ENCODE measurements at regions not wholly inside any gene's neighbourhood (a gene's known extent, or its start where the extent isn't known, plus 50 kb on each side); places are given as distances from the start of the nearest gene placed in this dataset.

GRCh38 chr11:111194860-111195568 is 50.5 kb upstream of the POU2AF2 start:
- Histone ChIP-seq H4K8ac (ENCODE audit: low read depth, low read length) (no peak overlapping the region), H2AFZ (ENCODE audit: insufficient read depth, low read length, poor library complexity) (no peak overlapping the region), H4K12ac (ENCODE audit: low read depth, low read length) (no peak overlapping the region), H2BK5ac (ENCODE audit: low read depth, low read length, poor library complexity) (no peak overlapping the region), H3K4ac (ENCODE audit: low read depth, low read length) (no peak overlapping the region), H2BK12ac (ENCODE audit: low read length) (no peak overlapping the region), H3K18ac (ENCODE audit: low read length) (no peak overlapping the region), H3K36me3 (ENCODE audit: control insufficient read depth in 1 of 2, insufficient read depth in 2 of 2, low read length in 2 of 2) (no peaks in the 10 kb centered on the region), H3K4me2 (ENCODE audit: low read length) (no peak overlapping the region), H3K4me3 (ENCODE audit: low read depth, low read length) (no peak overlapping the region), H3K9me3 (ENCODE audit: insufficient read depth, low read depth, low read length) (no peaks in the 10 kb centered on the region), H2BK120ac (ENCODE audit: insufficient read depth, low read length, poor library complexity) (no peak overlapping the region), H3K4me1 (ENCODE audit: control insufficient read depth in 1 of 2, insufficient read depth in 2 of 2, low read length in 2 of 2) (no peaks in the 10 kb centered on the region), H3K27me3 (ENCODE audit: insufficient read depth, low read length) (no peaks in the 10 kb centered on the region), H3K79me2 (ENCODE audit: control insufficient read depth, insufficient read depth, low read length, poor library complexity) (no peaks in the 10 kb centered on the region), H3K27ac (ENCODE audit: low read depth, low read length) (no peak overlapping the region), H4K91ac (ENCODE audit: low read depth, low read length) (no peak overlapping the region), H3K14ac (ENCODE audit: low read length) (no peak overlapping the region), H3K79me1 (ENCODE audit: low read length) (no peaks in the 10 kb centered on the region), H3K23ac (ENCODE audit: low read length) (no peak overlapping the region), H3K9ac (ENCODE audit: low read length) (no peak overlapping the region), H2AK5ac (ENCODE audit: low read length) (no peak overlapping the region)
- no CpG with 5 or more reads among the region's 2 CpGs for WGBS (ENCODE audit: extremely low coverage, insufficient coverage, insufficient read length)
- no peak for DNase-seq

- Histone ChIP-seq H2BK120ac (ENCODE audit: insufficient read depth, low read length, poor library complexity) (no peak overlapping the region), H4K91ac (ENCODE audit: low read depth, low read length) (no peak overlapping the region), H4K12ac (ENCODE audit: low read depth, low read length) (no peak overlapping the region), H3K27ac (ENCODE audit: low read depth, low read length) (no peak overlapping the region), H3K79me2 (ENCODE audit: control insufficient read depth, insufficient read depth, low read length, poor library complexity) (no peaks in the 10 kb centered on the region), H2BK5ac (ENCODE audit: low read depth, low read length, poor library complexity) (no peak overlapping the region), H3K4me2 (ENCODE audit: low read length) (no peak overlapping the region), H3K23ac (ENCODE audit: low read length) (no peak overlapping the region), H3K18ac (ENCODE audit: low read length) (no peak overlapping the region), H3K36me3 (ENCODE audit: control insufficient read depth in 1 of 2, insufficient read depth in 2 of 2, low read length in 2 of 2) (no peaks in the 10 kb centered on the region), H3K79me1 (ENCODE audit: low read length) (no peaks in the 10 kb centered on the region), H3K9ac (ENCODE audit: low read length) (no peak overlapping the region), H2BK12ac (ENCODE audit: low read length) (no peak overlapping the region), H2AFZ (ENCODE audit: insufficient read depth, low read length, poor library complexity) (no peak overlapping the region), H3K27me3 (ENCODE audit: insufficient read depth, low read length) (no peaks in the 10 kb centered on the region), H4K8ac (ENCODE audit: low read depth, low read length) (no peak overlapping the region), H3K4me1 (ENCODE audit: control insufficient read depth in 1 of 2, insufficient read depth in 2 of 2, low read length in 2 of 2) (no peaks in the 10 kb centered on the region), H2AK5ac (ENCODE audit: low read length) (no peak overlapping the region), H3K9me3 (ENCODE audit: insufficient read depth, low read depth, low read length) (no peaks in the 10 kb centered on the region), H3K14ac (ENCODE audit: low read length) (no peak overlapping the region), H3K4ac (ENCODE audit: low read depth, low read length) (no peak overlapping the region), H3K4me3 (ENCODE audit: low read depth, low read length) (no peak overlapping the region)
- no CpG with 5 or more reads among the region's 1 CpG for WGBS (ENCODE audit: extremely low coverage, insufficient coverage, insufficient read length)
- no peak for DNase-seq
Observed at GRCh38 chr11:111193924-111194490, 51.5 kb upstream of the POU2AF2 start.

- WGBS (ENCODE audit: extremely low coverage, insufficient coverage, insufficient read length), result no CpG with 5 or more reads among the region's 2 CpGs
- H3K9me3 ChIP-seq (ENCODE audit: insufficient read depth, low read depth, low read length), result no peaks in the 10 kb centered on the region
- H2BK5ac ChIP-seq (ENCODE audit: low read depth, low read length, poor library complexity), result no peak overlapping the region
- H4K8ac ChIP-seq (ENCODE audit: low read depth, low read length), result no peak overlapping the region
- no peak overlapping the region for H2BK120ac ChIP-seq (ENCODE audit: insufficient read depth, low read length, poor library complexity)
- H2BK12ac ChIP-seq (ENCODE audit: low read length), result no peak overlapping the region
- H3K18ac ChIP-seq (ENCODE audit: low read length), result no peak overlapping the region
- H3K4me3 ChIP-seq (ENCODE audit: low read depth, low read length), result no peak overlapping the region
- H3K79me1 ChIP-seq (ENCODE audit: low read length), result no peaks in the 10 kb centered on the region
- H3K27ac ChIP-seq (ENCODE audit: low read depth, low read length), result no peak overlapping the region
- no peak overlapping the region for H4K12ac ChIP-seq (ENCODE audit: low read depth, low read length)
- no peak overlapping the region for H3K23ac ChIP-seq (ENCODE audit: low read length)
- H3K4me2 ChIP-seq (ENCODE audit: low read length), result no peak overlapping the region
- no peak for DNase-seq
- no peak overlapping the region for H4K91ac ChIP-seq (ENCODE audit: low read depth, low read length)
- H3K27me3 ChIP-seq (ENCODE audit: insufficient read depth, low read length), result no peaks in the 10 kb centered on the region
- H3K4ac ChIP-seq (ENCODE audit: low read depth, low read length), result no peak overlapping the region
- H2AFZ ChIP-seq (ENCODE audit: insufficient read depth, low read length, poor library complexity), result no peak overlapping the region
- H3K14ac ChIP-seq (ENCODE audit: low read length), result no peak overlapping the region
- H3K9ac ChIP-seq (ENCODE audit: low read length), result no peak overlapping the region
- no peaks in the 10 kb centered on the region for H3K36me3 ChIP-seq (ENCODE audit: control insufficient read depth in 1 of 2, insufficient read depth in 2 of 2, low read length in 2 of 2)
- H3K4me1 ChIP-seq (ENCODE audit: control insufficient read depth in 1 of 2, insufficient read depth in 2 of 2, low read length in 2 of 2), result no peaks in the 10 kb centered on the region
- H3K79me2 ChIP-seq (ENCODE audit: control insufficient read depth, insufficient read depth, low read length, poor library complexity), result no peaks in the 10 kb centered on the region
- H2AK5ac ChIP-seq (ENCODE audit: low read length), result no peak overlapping the region
Observed at GRCh38 chr11:111189466-111189865, 56.1 kb upstream of the POU2AF2 start.

GRCh38 chr11:111186308-111186915 is 59.1 kb upstream of the POU2AF2 start:
- H3K36me3 ChIP-seq (ENCODE audit: control insufficient read depth in 1 of 2, insufficient read depth in 2 of 2, low read length in 2 of 2), result no peaks in the 10 kb centered on the region
- H3K9ac ChIP-seq (ENCODE audit: low read length), result no peak overlapping the region
- no peak overlapping the region for H4K8ac ChIP-seq (ENCODE audit: low read depth, low read length)
- H3K4me2 ChIP-seq (ENCODE audit: low read length), result no peak overlapping the region
- H4K91ac ChIP-seq (ENCODE audit: low read depth, low read length), result no peak overlapping the region
- H2BK5ac ChIP-seq (ENCODE audit: low read depth, low read length, poor library complexity), result no peak overlapping the region
- WGBS (ENCODE audit: extremely low coverage, insufficient coverage, insufficient read length), result no CpG with 5 or more reads among the region's 3 CpGs
- no peak overlapping the region for H3K27ac ChIP-seq (ENCODE audit: low read depth, low read length)
- H3K14ac ChIP-seq (ENCODE audit: low read length), result no peak overlapping the region
- H3K79me2 ChIP-seq (ENCODE audit: control insufficient read depth, insufficient read depth, low read length, poor library complexity), result no peaks in the 10 kb centered on the region
- no peaks in the 10 kb centered on the region for H3K79me1 ChIP-seq (ENCODE audit: low read length)
- no peak overlapping the region for H3K23ac ChIP-seq (ENCODE audit: low read length)
- DNase-seq, result no peak
- no peaks in the 10 kb centered on the region for H3K9me3 ChIP-seq (ENCODE audit: insufficient read depth, low read depth, low read length)
- H3K27me3 ChIP-seq (ENCODE audit: insufficient read depth, low read length), result no peaks in the 10 kb centered on the region
- H2AFZ ChIP-seq (ENCODE audit: insufficient read depth, low read length, poor library complexity), result no peak overlapping the region
- H3K4ac ChIP-seq (ENCODE audit: low read depth, low read length), result no peak overlapping the region
- H3K4me3 ChIP-seq (ENCODE audit: low read depth, low read length), result no peak overlapping the region
- no peak overlapping the region for H2AK5ac ChIP-seq (ENCODE audit: low read length)
- no peak overlapping the region for H2BK120ac ChIP-seq (ENCODE audit: insufficient read depth, low read length, poor library complexity)
- H3K18ac ChIP-seq (ENCODE audit: low read length), result no peak overlapping the region
- no peaks in the 10 kb centered on the region for H3K4me1 ChIP-seq (ENCODE audit: control insufficient read depth in 1 of 2, insufficient read depth in 2 of 2, low read length in 2 of 2)
- H2BK12ac ChIP-seq (ENCODE audit: low read length), result no peak overlapping the region
- H4K12ac ChIP-seq (ENCODE audit: low read depth, low read length), result no peak overlapping the region
